HUES6 (cell line): ENCODE measurements at regions not wholly inside any gene's neighbourhood (a gene's known extent, or its start where the extent isn't known, plus 50 kb on each side); places are given as distances from the start of the nearest gene placed in this dataset.

ENCODE experiments used
- H3K27ac ChIP-seq: 2 replicates; pipeline ENCODE4 v1.7.0; 2013; ENCODE audit warnings: low read depth, mild to moderate bottlenecking, low read length, inconsistent platforms
- H3K27me3 ChIP-seq: 2 replicates; pipeline ENCODE4 v1.6.1; 2013; ENCODE audit warnings: low read length; ENCODE audit not compliant: control insufficient read depth, insufficient read depth
- H3K36me3 ChIP-seq: 2 replicates; pipeline ENCODE4 v1.6.1; 2013; ENCODE audit warnings: low read length; ENCODE audit not compliant: control insufficient read depth, insufficient read depth
- H3K4me1 ChIP-seq: 2 replicates; pipeline ENCODE4 v1.6.1; 2013; ENCODE audit warnings: low read length; ENCODE audit not compliant: control insufficient read depth, insufficient read depth
- H3K4me3 ChIP-seq: 2 replicates; pipeline ENCODE4 v1.5.1; 2013; ENCODE audit warnings: low read depth, low read length
- H3K9ac ChIP-seq: one replicate; pipeline ENCODE4 v1.6.1; 2013; ENCODE audit warnings: mild to moderate bottlenecking, low read length
- H3K9me3 ChIP-seq: 2 replicates; pipeline ENCODE4 v1.6.1; 2013; ENCODE audit warnings: low read depth, low read length; ENCODE audit not compliant: control insufficient read depth, insufficient read depth

DNA sequence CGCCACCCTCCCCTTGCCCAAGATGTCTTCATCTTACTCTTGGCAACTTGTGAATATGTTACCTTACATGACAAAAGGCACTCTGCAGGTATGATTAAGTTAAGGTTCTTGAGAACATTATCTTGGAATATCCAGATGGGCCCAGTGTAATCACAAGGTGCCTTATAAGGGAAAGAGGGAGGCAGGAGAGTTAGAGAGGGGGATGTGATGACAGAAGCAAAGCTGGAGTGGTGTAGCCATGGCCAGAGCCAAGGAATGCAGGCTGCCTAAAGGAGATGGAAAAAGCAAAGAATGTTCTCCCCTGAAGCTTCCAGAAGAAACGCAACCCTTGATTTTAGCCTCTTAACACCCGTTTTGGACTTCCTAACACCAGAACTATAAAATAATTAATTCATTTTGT lies 318.0 kb downstream of the C7orf25 start:
- no peak overlapping the region for H3K27ac ChIP-seq
- H3K4me1 ChIP-seq = no peaks in the 10 kb centered on the region
- peaks cover 15% of the 10 kb centered on the region for H3K9me3 ChIP-seq
- no peaks in the 10 kb centered on the region for H3K27me3 ChIP-seq
- no peak overlapping the region for H3K4me3 ChIP-seq
- no peak overlapping the region for H3K9ac ChIP-seq
- H3K36me3 ChIP-seq = no peaks in the 10 kb centered on the region

GRCh38 chr7:42590771-42591310 lies 321.0 kb downstream of the C7orf25 start:
- Histone ChIP-seq H3K27ac (no peak overlapping the region), H3K4me1 (no peaks in the 10 kb centered on the region), H3K9ac (no peak overlapping the region), H3K27me3 (no peaks in the 10 kb centered on the region), H3K9me3 (peaks cover 24% of the 10 kb centered on the region), H3K4me3 (no peak overlapping the region), H3K36me3 (no peaks in the 10 kb centered on the region)

DNA sequence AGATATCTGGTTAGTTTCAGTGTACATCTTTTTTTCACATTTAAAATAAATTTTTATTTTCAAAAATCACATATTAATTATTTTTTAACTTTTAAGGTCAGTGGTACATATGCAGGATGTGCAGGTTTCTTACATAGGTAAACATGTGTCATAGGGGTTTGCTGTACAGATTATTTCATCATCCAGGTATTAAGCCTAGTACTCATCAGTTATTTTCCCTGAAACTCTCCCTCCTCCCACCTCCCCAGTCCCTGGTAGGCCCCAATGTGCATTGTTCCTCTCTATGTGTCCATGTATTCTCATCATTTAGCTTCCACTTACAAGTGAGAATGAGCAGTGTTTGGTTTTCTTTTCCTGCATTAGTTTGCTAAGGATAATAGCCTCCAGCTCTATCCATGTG lies 323.0 kb downstream of the C7orf25 start:
- Histone ChIP-seq H3K36me3 (no peaks in the 10 kb centered on the region), H3K9me3 (peaks cover 28% of the 10 kb centered on the region), H3K27ac (no peak overlapping the region), H3K9ac (no peak overlapping the region), H3K4me3 (no peak overlapping the region), H3K4me1 (no peaks in the 10 kb centered on the region), H3K27me3 (no peaks in the 10 kb centered on the region)

DNA sequence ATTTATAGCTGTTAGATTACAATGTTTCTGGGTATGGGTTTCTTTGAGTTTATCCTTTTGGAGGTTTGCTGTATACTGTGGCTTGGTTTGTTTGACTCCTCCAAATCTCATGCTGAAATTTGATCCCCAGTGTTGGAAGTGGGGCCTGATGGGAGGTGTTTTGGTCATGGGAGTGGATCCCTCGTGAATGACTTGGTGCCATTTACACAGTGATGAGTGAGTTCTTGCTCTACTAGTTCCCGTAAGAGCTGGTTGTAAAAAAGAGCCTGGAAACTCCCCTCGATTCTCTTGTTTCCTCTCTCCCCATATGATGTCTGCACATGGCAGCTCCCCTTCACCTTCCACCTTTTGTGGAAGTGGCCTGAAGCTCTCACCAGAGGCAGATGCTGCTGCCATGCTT lies 324.1 kb downstream of the C7orf25 start:
- H3K9me3 ChIP-seq = peaks cover 24% of the 10 kb centered on the region
- H3K4me1 ChIP-seq = no peaks in the 10 kb centered on the region
- H3K4me3 ChIP-seq = no peak overlapping the region
- no peak overlapping the region for H3K27ac ChIP-seq
- H3K27me3 ChIP-seq = no peaks in the 10 kb centered on the region
- no peak overlapping the region for H3K9ac ChIP-seq
- no peaks in the 10 kb centered on the region for H3K36me3 ChIP-seq

DNA sequence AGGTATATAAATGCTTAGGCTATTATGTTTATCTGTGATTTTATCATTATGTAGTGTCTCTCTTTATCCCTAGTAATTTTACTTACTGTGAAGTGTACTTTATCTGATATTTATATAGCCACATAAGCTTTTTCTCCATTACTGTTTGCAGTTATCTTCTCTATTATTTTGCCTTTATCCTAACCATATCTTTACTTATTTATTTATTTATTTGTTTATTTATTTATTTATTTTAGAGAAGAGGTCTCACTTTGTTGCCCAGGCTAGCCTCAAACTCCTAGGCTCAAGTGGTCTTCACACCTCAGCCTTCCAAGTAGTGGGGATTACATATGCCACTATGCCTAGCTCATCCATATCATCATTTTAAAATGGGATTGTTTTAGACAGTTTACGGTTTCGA lies 331.8 kb downstream of the C7orf25 start:
- Histone ChIP-seq H3K27me3 (no peaks in the 10 kb centered on the region), H3K9me3 (peaks cover 15% of the 10 kb centered on the region)

GRCh38 chr7:42575171-42575570 lies 336.7 kb downstream of the C7orf25 start:
- Histone ChIP-seq H3K4me1 (no peaks in the 10 kb centered on the region), H3K36me3 (no peaks in the 10 kb centered on the region), H3K27ac (no peak overlapping the region), H3K27me3 (no peaks in the 10 kb centered on the region), H3K4me3 (no peak overlapping the region), H3K9ac (no peak overlapping the region), H3K9me3 (peaks cover 22% of the 10 kb centered on the region)

More for the DNA sequence above, 331.8 kb downstream of the C7orf25 start:
- Histone ChIP-seq H3K4me3 (no peak overlapping the region), H3K9ac (no peak overlapping the region), H3K36me3 (no peaks in the 10 kb centered on the region), H3K27ac (no peak overlapping the region), H3K4me1 (no peaks in the 10 kb centered on the region)

DNA sequence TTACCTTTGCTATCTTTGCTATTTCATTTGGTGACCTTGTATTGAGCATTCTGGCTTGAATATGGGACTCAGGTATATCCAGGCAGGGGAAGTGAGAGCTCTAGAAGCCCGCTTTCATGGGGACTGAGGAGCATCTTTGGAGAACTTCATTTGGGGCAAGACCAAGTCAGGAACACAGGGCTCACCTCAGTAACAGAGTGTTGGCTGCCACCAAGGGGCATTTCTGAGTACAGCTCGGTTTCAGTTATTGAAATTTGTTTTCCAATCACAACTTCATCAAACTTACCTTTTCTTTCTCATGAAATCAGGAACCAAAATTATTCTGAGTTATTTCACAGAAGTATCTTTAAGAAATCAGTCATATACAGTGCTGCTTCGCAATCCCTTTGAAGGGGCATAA lies 337.2 kb downstream of the C7orf25 start:
- no peak overlapping the region for H3K4me3 ChIP-seq
- H3K27ac ChIP-seq = no peak overlapping the region
- no peaks in the 10 kb centered on the region for H3K27me3 ChIP-seq
- no peaks in the 10 kb centered on the region for H3K36me3 ChIP-seq
- H3K9me3 ChIP-seq = peaks cover 19% of the 10 kb centered on the region
- H3K4me1 ChIP-seq = no peaks in the 10 kb centered on the region
- H3K9ac ChIP-seq = no peak overlapping the region

DNA sequence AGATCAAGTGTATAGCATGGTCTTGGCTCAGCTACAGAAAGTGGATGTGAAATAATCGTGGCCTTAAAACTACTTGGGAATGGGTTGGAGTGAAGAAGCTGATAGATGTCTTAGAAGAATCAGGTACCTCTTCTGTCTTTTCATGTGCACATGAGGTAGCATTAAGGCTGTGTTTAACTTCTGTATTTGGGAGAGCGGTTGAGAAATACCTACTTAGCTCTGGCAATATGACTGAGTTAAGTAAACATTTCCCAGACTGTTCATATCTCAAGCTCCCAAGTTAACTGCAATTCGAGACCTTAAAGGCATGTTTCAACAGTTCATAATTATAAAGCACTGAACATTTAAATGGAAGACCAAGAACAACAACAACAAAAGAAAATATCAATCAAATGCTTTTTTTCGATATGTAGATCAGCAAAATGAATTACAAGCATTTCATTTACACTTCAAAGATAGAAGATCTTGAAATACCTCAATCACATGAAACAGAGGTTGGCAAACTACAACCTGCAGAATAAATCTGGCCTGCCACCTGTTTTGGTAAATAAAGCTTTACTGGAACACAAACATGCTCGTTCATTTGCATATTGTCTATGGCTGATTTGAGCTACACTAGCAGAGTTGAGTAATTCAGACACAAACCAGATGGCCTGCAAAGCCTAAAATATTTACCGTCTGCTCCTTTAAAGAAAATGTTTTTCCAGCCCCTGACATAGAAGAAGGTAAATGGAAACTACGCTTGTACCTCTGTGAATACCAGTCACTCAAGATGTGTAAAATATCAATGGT lies 337.1 kb upstream of the GLI3 start:
- Histone ChIP-seq H3K9ac (no peak overlapping the region), H3K27ac (no peak overlapping the region), H3K9me3 (peaks cover 13% of the 10 kb centered on the region), H3K27me3 (no peaks in the 10 kb centered on the region), H3K4me3 (no peak overlapping the region), H3K4me1 (no peaks in the 10 kb centered on the region), H3K36me3 (no peaks in the 10 kb centered on the region)

DNA sequence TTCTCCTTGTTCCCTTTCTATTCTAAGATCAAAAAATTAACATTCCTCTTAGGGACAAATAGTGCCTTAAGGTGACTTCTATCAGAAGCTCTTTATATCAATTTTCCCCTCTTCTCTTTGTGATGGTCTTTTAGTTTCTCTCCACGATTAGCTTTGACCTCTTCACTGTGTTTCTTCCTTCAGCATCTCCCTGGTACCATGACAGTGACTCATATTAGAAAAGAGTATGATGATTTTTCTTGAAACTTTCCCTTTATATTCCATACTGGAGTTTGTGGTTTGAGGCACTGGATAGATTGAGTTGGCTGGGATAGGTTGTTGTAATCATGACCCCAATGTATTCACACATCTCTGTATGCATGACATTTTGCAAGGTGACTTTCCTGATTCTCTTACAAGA lies 335.6 kb upstream of the GLI3 start:
- H3K27ac ChIP-seq = no peak overlapping the region
- H3K9me3 ChIP-seq = peaks cover 7% of the 10 kb centered on the region; the same call in 1 of the 2 replicates
- H3K4me1 ChIP-seq = no peaks in the 10 kb centered on the region
- H3K4me3 ChIP-seq = no peak overlapping the region
- no peaks in the 10 kb centered on the region for H3K27me3 ChIP-seq
- no peak overlapping the region for H3K9ac ChIP-seq
- no peaks in the 10 kb centered on the region for H3K36me3 ChIP-seq

DNA sequence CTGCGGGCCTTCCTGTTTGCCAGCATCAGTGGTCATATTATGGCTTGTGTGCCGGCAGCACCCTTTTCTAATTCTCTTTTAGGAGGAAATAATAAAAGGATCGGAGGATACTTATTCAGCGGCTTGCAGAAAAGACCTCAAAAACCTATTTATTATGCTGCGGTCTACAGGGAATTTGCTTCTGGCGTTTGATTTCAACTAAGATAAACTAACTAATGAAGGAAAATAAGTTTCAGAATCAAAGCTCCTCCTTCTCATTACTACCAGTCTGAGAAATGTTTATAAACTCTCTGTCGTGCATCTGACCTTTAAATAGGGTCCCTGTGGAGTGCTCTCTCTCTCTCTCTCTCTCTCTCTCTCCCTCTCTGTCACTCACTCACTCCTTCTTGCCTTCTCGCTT lies 335.0 kb upstream of the GLI3 start:
- Histone ChIP-seq H3K4me1 (no peaks in the 10 kb centered on the region), H3K36me3 (no peaks in the 10 kb centered on the region), H3K9me3 (peaks cover 7% of the 10 kb centered on the region; the same call in 1 of the 2 replicates), H3K27ac (no peak overlapping the region), H3K4me3 (no peak overlapping the region), H3K9ac (no peak overlapping the region), H3K27me3 (no peaks in the 10 kb centered on the region)

DNA sequence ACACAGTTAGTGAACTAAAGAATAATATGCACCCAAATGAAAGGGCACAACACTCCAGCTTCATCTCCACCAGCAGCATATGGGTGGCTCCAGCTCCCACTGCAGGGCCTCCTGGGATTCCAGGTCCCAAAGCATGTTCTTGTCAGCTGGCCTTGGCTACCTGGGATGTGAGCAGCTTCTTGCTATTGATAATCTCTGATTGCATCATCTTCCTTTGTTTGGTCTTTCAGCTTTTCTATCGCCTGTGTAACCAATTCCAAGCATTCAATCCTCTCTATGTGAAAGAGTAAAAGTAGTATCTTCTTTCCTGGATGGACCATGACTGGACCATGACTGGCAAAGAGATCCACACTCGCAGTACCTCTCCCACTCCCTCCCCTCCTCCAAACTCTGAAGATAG lies 333.9 kb upstream of the GLI3 start:
- no peak overlapping the region for H3K4me3 ChIP-seq
- no peaks in the 10 kb centered on the region for H3K36me3 ChIP-seq
- no peaks in the 10 kb centered on the region for H3K27me3 ChIP-seq
- H3K9ac ChIP-seq = no peak overlapping the region
- no peak overlapping the region for H3K27ac ChIP-seq
- H3K9me3 ChIP-seq = peaks cover 7% of the 10 kb centered on the region; the same call in 1 of the 2 replicates
- no peaks in the 10 kb centered on the region for H3K4me1 ChIP-seq
